T follicular helper cell (primary cell): ENCODE measurements at regions not wholly inside any gene's neighbourhood (a gene's known extent, or its start where the extent isn't known, plus 50 kb on each side); places are given as distances from the start of the nearest gene placed in this dataset.
"Not testable (repeated sequence)": the region's sequence is repeated elsewhere in the genome, so short reads cannot be mapped to it uniquely, and the experiment has no call there.

Source experiments
- DNase-seq: peaks from one replicate; pipeline ENCODE4 v3.0.0-alpha.2; 2020; ENCODE audit warnings: low read depth

GRCh38 chr2:13413989-13414388 is 697.3 kb downstream of the TRIB2 start:
- no peak for DNase-seq

GRCh38 chr2:13414897-13415296 is 698.2 kb downstream of the TRIB2 start:
- no peak for DNase-seq

- DNase-seq = no peak
Measured at GRCh38 chr2:13433954-13434353, 717.2 kb downstream of the TRIB2 start.

- not testable (repeated sequence) for DNase-seq
Measured at GRCh38 chr2:13443554-13444261, 727.0 kb downstream of the TRIB2 start.

- no peak for DNase-seq
Measured at GRCh38 chr2:13462464-13462863, 745.7 kb downstream of the TRIB2 start.

- no peak for DNase-seq
Measured at GRCh38 chr2:13466076-13466475, 749.3 kb downstream of the TRIB2 start.

- DNase-seq = no peak
Measured at GRCh38 chr2:13474538-13474937, 757.8 kb downstream of the TRIB2 start.

GRCh38 chr2:13480057-13480456 is 763.3 kb downstream of the TRIB2 start:
- DNase-seq = no peak

- no peak for DNase-seq
Measured at GRCh38 chr2:13481201-13481600, 764.5 kb downstream of the TRIB2 start.

GRCh38 chr2:13485256-13485655 is 768.5 kb downstream of the TRIB2 start:
- DNase-seq = no peak

- DNase-seq = no peak
Measured at GRCh38 chr2:13488965-13489364, 772.2 kb downstream of the TRIB2 start.

- DNase-seq = no peak
Measured at GRCh38 chr2:13492262-13492661, 775.5 kb downstream of the TRIB2 start.

- DNase-seq = no peak
Measured at GRCh38 chr2:13495051-13495450, 778.3 kb downstream of the TRIB2 start.

- no peak for DNase-seq
Measured at GRCh38 chr2:13504808-13505207, 788.1 kb downstream of the TRIB2 start.

- DNase-seq = no peak
Measured at GRCh38 chr2:13508671-13509070, 791.9 kb downstream of the TRIB2 start.

- DNase-seq = no peak
Measured at GRCh38 chr2:13515254-13515653, 798.5 kb downstream of the TRIB2 start.

- DNase-seq = no peak
Measured at GRCh38 chr2:13522096-13522495, 805.4 kb downstream of the TRIB2 start.

GRCh38 chr2:13522917-13523821 is 806.4 kb downstream of the TRIB2 start:
- no peak for DNase-seq

- no peak for DNase-seq
Measured at GRCh38 chr2:13524492-13524891, 807.8 kb downstream of the TRIB2 start.

GRCh38 chr2:13531735-13532410 is 815.1 kb downstream of the TRIB2 start:
- DNase-seq = not testable (repeated sequence)

GRCh38 chr2:13532781-13533523 is 816.2 kb downstream of the TRIB2 start:
- DNase-seq = not testable (repeated sequence)

GRCh38 chr2:13533524-13533922 is 816.8 kb downstream of the TRIB2 start:
- DNase-seq = no peak
